GM21723 (cell line): ENCODE measurements at regions not wholly inside any gene's neighbourhood (a gene's known extent, or its start where the extent isn't known, plus 50 kb on each side); places are given as distances from the start of the nearest gene placed in this dataset.

Experiments used
- ATAC-seq: cut with Tn5 transposase; IDR thresholded peaks from one replicate; pipeline ENCODE4 v1.9.1; 2021; ENCODE audit warnings: mild to moderate bottlenecking, moderate library complexity; ENCODE audit not compliant: unreplicated experiment

GRCh38 chr3:102078401-102078800 is 229.1 kb downstream of the NFKBIZ start:
- ATAC-seq, result no peak

GRCh38 chr3:102078854-102079808 is 229.8 kb downstream of the NFKBIZ start:
- no peak for ATAC-seq

GRCh38 chr3:102079809-102080197 is 230.5 kb downstream of the NFKBIZ start:
- ATAC-seq, result no peak

- no peak for ATAC-seq
These were observed 232.4 kb downstream of the NFKBIZ start for GRCh38 chr3:102081572-102082289.

GRCh38 chr3:102083473-102083872 is 234.2 kb downstream of the NFKBIZ start:
- no peak for ATAC-seq

- no peak for ATAC-seq
These were observed 234.7 kb downstream of the NFKBIZ start for GRCh38 chr3:102084006-102084405.

GRCh38 chr3:102084704-102085103 is 235.4 kb downstream of the NFKBIZ start:
- no peak for ATAC-seq

- ATAC-seq, result no peak
These were observed 236.3 kb downstream of the NFKBIZ start for GRCh38 chr3:102085431-102086176.

- no peak for ATAC-seq
These were observed 237.9 kb downstream of the NFKBIZ start for GRCh38 chr3:102087236-102087635.

- ATAC-seq, result no peak
These were observed 239.9 kb downstream of the NFKBIZ start for GRCh38 chr3:102089239-102089638.

- ATAC-seq, result no peak
These were observed 240.8 kb downstream of the NFKBIZ start for GRCh38 chr3:102089904-102090720.

- no peak for ATAC-seq
These were observed 241.4 kb downstream of the NFKBIZ start for GRCh38 chr3:102090721-102091045.

- ATAC-seq, result no peak
These were observed 242.0 kb downstream of the NFKBIZ start for GRCh38 chr3:102091358-102091757.

GRCh38 chr3:102092617-102093466 is 243.5 kb downstream of the NFKBIZ start:
- no peak for ATAC-seq

- ATAC-seq, result no peak
These were observed 245.2 kb downstream of the NFKBIZ start for GRCh38 chr3:102094506-102094905.

GRCh38 chr3:102095383-102095782 is 246.1 kb downstream of the NFKBIZ start:
- no peak for ATAC-seq

- no peak for ATAC-seq
These were observed 246.8 kb downstream of the NFKBIZ start for GRCh38 chr3:102096066-102096465.

GRCh38 chr3:102098130-102098885 is 249.0 kb downstream of the NFKBIZ start:
- ATAC-seq, result no peak

GRCh38 chr3:102099913-102100312 is 250.6 kb downstream of the NFKBIZ start:
- no peak for ATAC-seq
